ENCODE measurements at regions not wholly inside any gene's neighbourhood (a gene's known extent, or its start where the extent isn't known, plus 50 kb on each side); places are given as distances from the start of the nearest gene placed in this dataset.

DNA sequence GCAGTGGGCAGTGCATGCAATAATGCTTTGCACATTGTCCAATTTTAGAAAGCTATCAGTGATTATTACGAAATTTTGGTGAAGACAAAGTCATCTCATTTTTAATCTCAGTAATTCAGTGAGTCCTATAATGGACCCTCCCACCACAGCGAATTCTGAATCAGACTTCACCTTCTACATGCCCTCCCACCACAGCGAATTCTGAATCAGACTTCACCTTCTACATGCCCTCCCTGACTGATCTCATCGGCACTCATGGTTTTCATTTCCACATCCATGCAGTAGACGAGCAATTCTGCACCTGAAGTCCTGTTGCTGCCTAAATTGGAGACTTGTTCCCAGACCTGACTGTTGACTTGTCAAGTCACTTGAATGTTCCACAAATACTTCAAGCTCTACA, 522.3 kb downstream of the EIPR1 start:
- WGBS, 2 donors: 75 to 79% methylated on average over 5 of the region's 5 CpGs

DNA sequence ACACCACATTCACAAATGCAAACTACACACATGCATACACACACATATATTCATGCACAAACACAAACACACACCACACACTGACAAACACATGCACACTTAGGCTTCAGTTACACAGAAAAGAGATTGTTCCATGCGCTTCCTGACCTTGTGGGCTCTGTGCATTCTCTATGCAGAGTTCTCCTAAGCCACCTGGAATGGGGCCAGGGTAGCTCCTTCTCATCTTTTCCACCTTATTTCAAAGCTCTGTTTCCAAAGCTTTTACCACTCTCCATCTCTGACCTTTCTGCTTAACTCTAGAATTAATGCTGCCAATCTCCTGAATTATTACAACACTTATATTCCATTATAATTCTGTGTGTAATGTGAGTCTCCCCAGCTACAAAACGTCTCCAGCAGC, 522.3 kb upstream of the MYT1L start:
- TF ChIP-seq EP300 (IDR thresholded peaks at IDR 0.05) (no peak), POLR2AphosphoS5 (IDR thresholded peaks at IDR 0.05) (no peak), POLR2A (IDR thresholded peaks at IDR 0.05) (no peak)
- TF ChIP-seq, protein P1, sequence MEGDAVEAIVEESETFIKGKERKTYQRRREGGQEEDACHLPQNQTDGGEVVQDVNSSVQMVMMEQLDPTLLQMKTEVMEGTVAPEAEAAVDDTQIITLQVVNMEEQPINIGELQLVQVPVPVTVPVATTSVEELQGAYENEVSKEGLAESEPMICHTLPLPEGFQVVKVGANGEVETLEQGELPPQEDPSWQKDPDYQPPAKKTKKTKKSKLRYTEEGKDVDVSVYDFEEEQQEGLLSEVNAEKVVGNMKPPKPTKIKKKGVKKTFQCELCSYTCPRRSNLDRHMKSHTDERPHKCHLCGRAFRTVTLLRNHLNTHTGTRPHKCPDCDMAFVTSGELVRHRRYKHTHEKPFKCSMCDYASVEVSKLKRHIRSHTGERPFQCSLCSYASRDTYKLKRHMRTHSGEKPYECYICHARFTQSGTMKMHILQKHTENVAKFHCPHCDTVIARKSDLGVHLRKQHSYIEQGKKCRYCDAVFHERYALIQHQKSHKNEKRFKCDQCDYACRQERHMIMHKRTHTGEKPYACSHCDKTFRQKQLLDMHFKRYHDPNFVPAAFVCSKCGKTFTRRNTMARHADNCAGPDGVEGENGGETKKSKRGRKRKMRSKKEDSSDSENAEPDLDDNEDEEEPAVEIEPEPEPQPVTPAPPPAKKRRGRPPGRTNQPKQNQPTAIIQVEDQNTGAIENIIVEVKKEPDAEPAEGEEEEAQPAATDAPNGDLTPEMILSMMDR (IDR thresholded peaks at IDR 0.05): no peak
- WGBS, 2 donors: 66 to 76% methylated on average over 2 of the region's 2 CpGs
- H3K4me1 ChIP-seq: peaks cover 0 to 6% (median 0%) of the 10 kb centered on the region in 4 donors
- H3K9me3 ChIP-seq: no peaks in the 10 kb centered on the region
- no peak overlapping the region for H3K4me3 ChIP-seq
- no peaks in the 10 kb centered on the region for H3K27me3 ChIP-seq
- ATAC-seq (ENCODE audit: low FRiP score in 2 of 2) (no peak), DNase-seq (no peak)
- no peaks in the 10 kb centered on the region for H3K36me3 ChIP-seq
- H3K27ac ChIP-seq: no peak overlapping the region

More for the DNA sequence above, 522.3 kb downstream of the EIPR1 start:
- DNase-seq (no peak), ATAC-seq (ENCODE audit: low FRiP score in 2 of 2) (no peak)
- Histone ChIP-seq H3K9me3 (no peaks in the 10 kb centered on the region), H3K4me1 (no peaks in the 10 kb centered on the region), H3K27me3 (no peaks in the 10 kb centered on the region), H3K4me3 (no peak overlapping the region), H3K27ac (no peak overlapping the region), H3K36me3 (no peaks in the 10 kb centered on the region)
- no peak for TF ChIP-seq EP300 (IDR thresholded peaks at IDR 0.05)
- TF ChIP-seq POLR2AphosphoS5 (IDR thresholded peaks at IDR 0.05): no peak
- TF ChIP-seq POLR2A (IDR thresholded peaks at IDR 0.05): no peak
- TF ChIP-seq, protein P1 (IDR thresholded peaks at IDR 0.05): no peak

DNA sequence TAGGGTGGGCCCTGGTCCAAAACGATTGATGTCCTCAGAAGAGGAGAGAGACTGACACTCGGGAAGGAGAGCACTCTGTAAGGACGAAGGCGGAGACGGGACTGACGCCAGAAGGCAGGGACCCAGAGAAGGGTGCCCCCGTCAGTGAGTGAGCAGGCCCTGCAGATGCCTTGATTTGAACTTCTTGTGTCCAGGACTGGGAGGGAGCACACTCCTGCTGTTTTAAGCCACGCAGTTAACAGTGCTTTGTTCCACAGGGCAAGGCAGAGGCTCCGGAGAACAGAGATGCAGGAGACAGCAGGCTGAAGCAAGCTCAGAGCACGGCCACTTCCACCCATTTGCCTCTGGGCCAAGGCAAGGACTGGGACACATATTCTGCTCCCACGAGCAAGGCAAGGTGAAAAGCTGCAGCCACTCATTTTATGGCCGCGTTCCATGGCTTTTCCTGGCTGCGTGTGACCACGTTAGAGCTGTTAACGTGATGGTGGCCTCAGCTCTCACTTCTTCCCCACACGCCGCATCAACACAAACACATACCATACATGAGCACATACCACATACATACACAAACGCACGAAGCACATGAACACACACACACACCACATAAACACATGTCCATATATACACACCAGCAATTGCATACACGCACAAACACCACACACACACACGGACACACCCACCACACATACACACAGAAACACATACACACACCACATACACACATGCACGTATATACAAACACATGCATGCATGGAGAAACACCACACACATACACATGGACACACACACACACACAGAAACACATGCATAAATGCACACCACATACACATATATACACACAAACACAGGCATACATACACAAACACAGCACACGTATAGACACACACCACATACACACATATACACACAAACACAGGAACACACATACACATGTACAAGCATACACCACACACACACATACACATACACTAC, 521.0 kb upstream of the MYT1L start:
- no peaks in the 10 kb centered on the region for H3K36me3 ChIP-seq
- TF ChIP-seq EP300 (IDR thresholded peaks at IDR 0.05): no peak
- TF ChIP-seq, protein P1 (IDR thresholded peaks at IDR 0.05): no peak
- no peak for TF ChIP-seq POLR2AphosphoS5 (IDR thresholded peaks at IDR 0.05)
- TF ChIP-seq POLR2A (IDR thresholded peaks at IDR 0.05): no peak
- WGBS, 2 donors: 85 to 88% methylated on average over 24 of the region's 24 CpGs
- no peaks in the 10 kb centered on the region for H3K27me3 ChIP-seq
- no peak overlapping the region for H3K4me3 ChIP-seq
- DNase-seq: no peak
- no peak for ATAC-seq (ENCODE audit: low FRiP score in 2 of 2)
- no peak overlapping the region for H3K27ac ChIP-seq
- peaks cover 0 to 12% (median 3%) of the 10 kb centered on the region in 4 donors for H3K4me1 ChIP-seq
- no peaks in the 10 kb centered on the region for H3K9me3 ChIP-seq

DNA sequence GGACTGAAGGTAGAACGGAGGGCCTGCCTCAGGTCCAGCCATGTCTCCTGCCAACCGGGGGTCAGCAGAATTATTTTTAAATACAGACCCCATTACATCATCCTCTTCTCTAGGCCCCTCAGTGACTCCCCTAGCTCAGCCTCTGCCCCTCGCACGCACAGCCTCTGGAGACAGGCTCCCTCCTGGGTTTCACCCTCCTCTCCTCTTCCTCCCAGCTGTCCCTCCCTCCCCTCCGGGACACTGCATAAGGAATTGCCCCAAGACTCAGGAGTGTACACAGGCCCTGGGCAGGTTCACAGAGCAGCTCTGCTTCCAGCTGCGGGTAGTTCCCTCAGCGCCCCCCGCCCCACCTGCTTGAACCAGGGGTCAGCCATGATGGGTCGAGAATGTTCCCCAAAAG, 520.2 kb upstream of the MYT1L start:
- TF ChIP-seq POLR2AphosphoS5 (IDR thresholded peaks at IDR 0.05): no peak
- TF ChIP-seq, protein P1 (IDR thresholded peaks at IDR 0.05): no peak
- TF ChIP-seq EP300 (IDR thresholded peaks at IDR 0.05): no peak
- TF ChIP-seq POLR2A (IDR thresholded peaks at IDR 0.05): no peak
- WGBS, 2 donors: 88 to 90% methylated on average over 8 to 9 of the region's 9 CpGs
- H3K4me1 ChIP-seq: peaks cover 6 to 12% (median 11%) of the 10 kb centered on the region in 4 donors
- H3K27me3 ChIP-seq: no peaks in the 10 kb centered on the region
- H3K27ac ChIP-seq: no peak overlapping the region
- no peaks in the 10 kb centered on the region for H3K9me3 ChIP-seq
- no peak for DNase-seq
- H3K4me3 ChIP-seq: no peak overlapping the region
- no peaks in the 10 kb centered on the region for H3K36me3 ChIP-seq
- ATAC-seq (ENCODE audit: low FRiP score in 2 of 2): no peak
